Stomach (tissue), 4 donors: ENCODE measurements at regions not wholly inside any gene's neighbourhood (a gene's known extent, or its start where the extent isn't known, plus 50 kb on each side); places are given as distances from the start of the nearest gene placed in this dataset.

Experiments used
- EP300 ChIP-seq: sonication (generic); formaldehyde crosslinking; IDR thresholded peaks from one replicate; pipeline ENCODE4 v1.6.1; 2017; ENCODE audit warnings: antibody characterized with exemption
- POLR2A ChIP-seq, 4 donors: fragments of 450-650 bp; IDR thresholded peaks; one replicate each; pipeline ENCODE4 v1.6.1; 2016; ENCODE audit warnings: antibody characterized with exemption in 4 of 4, control low read depth in 2 of 4, mild to moderate bottlenecking in 1 of 4, moderate library complexity in 1 of 4
- POLR2AphosphoS5 ChIP-seq, 3 donors: sonication (generic); formaldehyde crosslinking; IDR thresholded peaks; one replicate each; pipeline ENCODE4 v1.6.1; 2016; ENCODE audit warnings: antibody characterized with exemption in 3 of 3
- TF ChIP-seq, protein P1 (sequence below), 7 experiments: fragments of 450-650 bp in 4 of 7; fragments of 200-600 bp in 3 of 7; sonication (generic) in 3 of 7; IDR thresholded peaks; one replicate each; pipeline ENCODE4 v1.5.1; 2016 to 2019; ENCODE audit warnings: antibody characterized with exemption in 7 of 7, control low read depth in 2 of 7, mild to moderate bottlenecking in 1 of 7

DNA sequence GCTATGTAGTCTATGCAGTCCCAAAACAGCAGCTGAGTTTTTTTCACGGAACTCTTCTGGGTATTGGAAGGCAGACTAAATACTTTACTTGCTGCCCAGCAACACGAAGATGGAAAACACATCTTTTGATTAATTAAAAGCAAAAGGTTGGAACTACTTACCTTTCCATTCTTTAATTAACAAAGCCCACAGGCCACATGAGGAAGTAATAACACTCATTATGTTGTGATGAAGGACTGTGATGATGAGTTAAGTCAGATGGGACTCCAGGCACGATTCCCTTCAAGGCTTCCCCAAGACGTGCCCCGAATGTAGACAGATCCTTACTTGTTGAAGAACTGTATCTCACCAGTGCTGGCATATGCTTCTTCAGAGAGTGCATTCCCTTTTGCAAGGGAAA, 129.0 kb downstream of the WIF1 start:
- TF ChIP-seq EP300 (no peak), POLR2A (IDR thresholded peaks at IDR 0.05) (no peak), POLR2AphosphoS5 (IDR thresholded peaks at IDR 0.05) (no peak)
- TF ChIP-seq, protein P1, sequence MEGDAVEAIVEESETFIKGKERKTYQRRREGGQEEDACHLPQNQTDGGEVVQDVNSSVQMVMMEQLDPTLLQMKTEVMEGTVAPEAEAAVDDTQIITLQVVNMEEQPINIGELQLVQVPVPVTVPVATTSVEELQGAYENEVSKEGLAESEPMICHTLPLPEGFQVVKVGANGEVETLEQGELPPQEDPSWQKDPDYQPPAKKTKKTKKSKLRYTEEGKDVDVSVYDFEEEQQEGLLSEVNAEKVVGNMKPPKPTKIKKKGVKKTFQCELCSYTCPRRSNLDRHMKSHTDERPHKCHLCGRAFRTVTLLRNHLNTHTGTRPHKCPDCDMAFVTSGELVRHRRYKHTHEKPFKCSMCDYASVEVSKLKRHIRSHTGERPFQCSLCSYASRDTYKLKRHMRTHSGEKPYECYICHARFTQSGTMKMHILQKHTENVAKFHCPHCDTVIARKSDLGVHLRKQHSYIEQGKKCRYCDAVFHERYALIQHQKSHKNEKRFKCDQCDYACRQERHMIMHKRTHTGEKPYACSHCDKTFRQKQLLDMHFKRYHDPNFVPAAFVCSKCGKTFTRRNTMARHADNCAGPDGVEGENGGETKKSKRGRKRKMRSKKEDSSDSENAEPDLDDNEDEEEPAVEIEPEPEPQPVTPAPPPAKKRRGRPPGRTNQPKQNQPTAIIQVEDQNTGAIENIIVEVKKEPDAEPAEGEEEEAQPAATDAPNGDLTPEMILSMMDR (IDR thresholded peaks at IDR 0.05), result no peak
